ENCODE measurements at regions not wholly inside any gene's neighbourhood (a gene's known extent, or its start where the extent isn't known, plus 50 kb on each side); places are given as distances from the start of the nearest gene placed in this dataset.

GRCh38 chr3:153254361-153254760 lies 92.3 kb downstream of the RAP2B start:
- H3K79me2 ChIP-seq (ENCODE audit: control insufficient read depth, insufficient read depth, low read length) = no peaks in the 10 kb centered on the region
- ChIA-PET CTCF (interaction anchor here (1.2 kb wide), 1 partner anchor 8 kb away, joined by 3 read pairs; no protein-coding TSS in a partner anchor), RAD21 (ENCODE audit: unreplicated experiment) (no interaction called here), POLR2A (interaction anchor here (0.7 kb wide), 1 partner anchor 156 kb away, joined by 4 read pairs; no protein-coding TSS in a partner anchor), SMC1A (ENCODE audit: uncharacterized antibody, unreplicated experiment) (no interaction called here)
- TF ChIP-seq IRF5 (IDR thresholded peaks at IDR 0.05; ENCODE audit: borderline replicate concordance) (no peak), REST (IDR thresholded peaks at IDR 0.05; ENCODE audit: low read depth, low read length) (no peak), HDAC2 (IDR thresholded peaks at IDR 0.05) (no peak), NFYA (IDR thresholded peaks at IDR 0.05; ENCODE audit: borderline replicate concordance, low read depth, low read length) (no peak), MLLT1 (IDR thresholded peaks at IDR 0.05) (no peak)
- intact Hi-C loops (cut with micrococcal nuclease; ENCODE audit: unreplicated experiment) (no loop called here), in situ Hi-C loops (cut with MboI) (no loop called here)
- no peaks in the 10 kb centered on the region for H4K20me1 ChIP-seq (ENCODE audit: control insufficient read depth, insufficient read depth)
- H3K4me2 ChIP-seq (ENCODE audit: control insufficient read depth, insufficient read depth) = no peak overlapping the region
- H3K27ac ChIP-seq (ENCODE audit: control insufficient read depth, insufficient read depth) = no peak overlapping the region
- DNase-seq (ENCODE audit: low read depth, low spot score) = no peak
- no peak for FAIRE-seq
- H3K9me3 ChIP-seq (replicated peaks; ENCODE audit: control insufficient read depth, insufficient read depth, low read length) = no peaks in the 10 kb centered on the region
- H2AFZ ChIP-seq (ENCODE audit: control insufficient read depth, low read depth, low read length) = no peak overlapping the region
- no peaks in the 10 kb centered on the region for H3K36me3 ChIP-seq (ENCODE audit: control insufficient read depth in 2 of 2, insufficient read depth in 2 of 2, low read length in 1 of 2)
- no peaks in the 10 kb centered on the region; a peak in 1 of 4 replicates for H3K27me3 ChIP-seq (replicated peaks in 1 of 2; ENCODE audit: control insufficient read depth in 2 of 2, insufficient read depth in 2 of 2, low read length in 1 of 2)
- ATAC-seq = no peak
- no peak overlapping the region for H3K9ac ChIP-seq (ENCODE audit: control insufficient read depth, insufficient read depth, low read length)
- no peaks in the 10 kb centered on the region for H3K4me1 ChIP-seq (ENCODE audit: control insufficient read depth, insufficient read depth, low read length)
- WGBS (ENCODE audit: insufficient coverage, insufficient replicate concordance, low lambda C conversion rate, missing lambda C conversion rate) = 57% methylated on average over 5 of the region's 5 CpGs
- H3K4me3 ChIP-seq = no peak overlapping the region
- no TSS peak for BruUV-seq (replicated peaks)

Measured in GM12878 (cell line).